22Rv1 (cell line): ENCODE measurements at regions not wholly inside any gene's neighbourhood (a gene's known extent, or its start where the extent isn't known, plus 50 kb on each side); places are given as distances from the start of the nearest gene placed in this dataset.

Experiments
- ZFX ChIP-seq: fragments of 450-650 bp; IDR thresholded peaks from 2 replicates; pipeline ENCODE4 v1.6.1; 2017; ENCODE audit warnings: antibody characterized with exemption, borderline replicate concordance
- TF ChIP-seq, protein P1 (sequence below): fragments of 450-650 bp; IDR thresholded peaks from 2 replicates; pipeline ENCODE4 v1.5.1; 2017; ENCODE audit warnings: mild to moderate bottlenecking

DNA sequence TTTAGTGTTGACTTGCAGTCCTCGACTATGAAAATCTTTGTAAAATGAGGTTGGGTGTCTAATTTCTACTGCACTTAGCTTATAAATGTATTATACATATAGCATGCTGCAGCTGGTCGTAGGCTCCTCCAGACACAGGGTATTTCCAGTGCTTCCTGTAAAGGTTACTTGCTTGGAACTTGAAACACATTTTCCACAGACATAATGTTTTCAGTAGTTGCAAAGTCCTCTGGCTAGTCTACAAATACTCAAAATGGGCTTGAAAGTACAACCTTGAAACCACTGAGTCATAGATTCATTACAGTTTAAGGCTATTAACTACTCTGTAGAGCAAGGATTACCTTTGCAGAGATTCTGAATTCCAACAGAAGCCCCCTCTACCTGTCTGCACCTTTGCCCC, 464.1 kb downstream of the RAP2B start:
- TF ChIP-seq, protein P1, sequence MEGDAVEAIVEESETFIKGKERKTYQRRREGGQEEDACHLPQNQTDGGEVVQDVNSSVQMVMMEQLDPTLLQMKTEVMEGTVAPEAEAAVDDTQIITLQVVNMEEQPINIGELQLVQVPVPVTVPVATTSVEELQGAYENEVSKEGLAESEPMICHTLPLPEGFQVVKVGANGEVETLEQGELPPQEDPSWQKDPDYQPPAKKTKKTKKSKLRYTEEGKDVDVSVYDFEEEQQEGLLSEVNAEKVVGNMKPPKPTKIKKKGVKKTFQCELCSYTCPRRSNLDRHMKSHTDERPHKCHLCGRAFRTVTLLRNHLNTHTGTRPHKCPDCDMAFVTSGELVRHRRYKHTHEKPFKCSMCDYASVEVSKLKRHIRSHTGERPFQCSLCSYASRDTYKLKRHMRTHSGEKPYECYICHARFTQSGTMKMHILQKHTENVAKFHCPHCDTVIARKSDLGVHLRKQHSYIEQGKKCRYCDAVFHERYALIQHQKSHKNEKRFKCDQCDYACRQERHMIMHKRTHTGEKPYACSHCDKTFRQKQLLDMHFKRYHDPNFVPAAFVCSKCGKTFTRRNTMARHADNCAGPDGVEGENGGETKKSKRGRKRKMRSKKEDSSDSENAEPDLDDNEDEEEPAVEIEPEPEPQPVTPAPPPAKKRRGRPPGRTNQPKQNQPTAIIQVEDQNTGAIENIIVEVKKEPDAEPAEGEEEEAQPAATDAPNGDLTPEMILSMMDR = no peak
- no peak for TF ChIP-seq ZFX
